ENCODE measurements at regions not wholly inside any gene's neighbourhood (a gene's known extent, or its start where the extent isn't known, plus 50 kb on each side); places are given as distances from the start of the nearest gene placed in this dataset.

- no peaks in the 10 kb centered on the region for H3K9me3 ChIP-seq (replicated peaks in 1 of 2; ENCODE audit: control insufficient read depth in 2 of 2, insufficient read depth in 1 of 2, low read depth in 1 of 2, low read length in 2 of 2)
- WGBS, 2 donors (ENCODE audit: extremely low coverage in 2 of 2, insufficient read length in 2 of 2, insufficient replicate concordance in 1 of 2): no CpG with 5 or more reads among the region's 3 CpGs
- H4K8ac ChIP-seq (ENCODE audit: low read depth, low read length): no peak overlapping the region
- H2BK120ac ChIP-seq (ENCODE audit: low read depth, low read length): no peak overlapping the region
- no peak for DNase-seq (ENCODE audit: low spot score)
- no peaks in the 10 kb centered on the region for H3K4me1 ChIP-seq (ENCODE audit: control insufficient read depth in 2 of 2, insufficient read depth in 1 of 2, low read depth in 1 of 2, low read length in 2 of 2)
- peak overlapping the region; percentile 9 for H2AFZ ChIP-seq (ENCODE audit: low read length)
- peak overlapping the region; percentile 42 for H3K14ac ChIP-seq (ENCODE audit: low read length)
- H2BK5ac ChIP-seq (ENCODE audit: low read length): no peak overlapping the region
- H3K4ac ChIP-seq (ENCODE audit: low read length): no peak overlapping the region
- no peak overlapping the region for H3K9ac ChIP-seq (ENCODE audit: low read depth, low read length, poor library complexity)
- no peaks in the 10 kb centered on the region for H3K36me3 ChIP-seq (replicated peaks in 1 of 2; ENCODE audit: control insufficient read depth in 2 of 2, insufficient read depth in 2 of 2, low read length in 2 of 2)
- H3K79me1 ChIP-seq (ENCODE audit: low read depth, low read length): peaks cover 2% of the 10 kb centered on the region
- H3K4me2 ChIP-seq (ENCODE audit: insufficient read depth, low read length, poor library complexity, severe bottlenecking): no peak overlapping the region
- no peak overlapping the region for H2BK15ac ChIP-seq (ENCODE audit: low read length)
- H4K91ac ChIP-seq (ENCODE audit: low read depth, low read length, poor library complexity): no peak overlapping the region
- H3K27me3 ChIP-seq (ENCODE audit: control insufficient read depth in 3 of 3, insufficient read depth in 3 of 3, low read depth in 1 of 3, low read length in 3 of 3): no peaks in the 10 kb centered on the region
- no peak overlapping the region for H3K27ac ChIP-seq (replicated peaks; ENCODE audit: low read length)
- H2AK5ac ChIP-seq (ENCODE audit: low read depth, low read length): no peak overlapping the region
- H3K23ac ChIP-seq (ENCODE audit: low read depth, low read length, poor library complexity): no peak overlapping the region
- H2BK12ac ChIP-seq (ENCODE audit: low read length): no peak overlapping the region
- H3K18ac ChIP-seq (ENCODE audit: low read length): no peak overlapping the region
- no peak overlapping the region for H3K4me3 ChIP-seq (ENCODE audit: low read length in 2 of 2)
Observed at GRCh38 chr18:65523461-65523860, 227.4 kb upstream of the CDH7 start.

- H2BK12ac ChIP-seq (ENCODE audit: low read length): no peak overlapping the region
- no peak overlapping the region for H2BK15ac ChIP-seq (ENCODE audit: low read length)
- H3K9me3 ChIP-seq (replicated peaks in 1 of 2; ENCODE audit: control insufficient read depth in 2 of 2, insufficient read depth in 1 of 2, low read depth in 1 of 2, low read length in 2 of 2): no peaks in the 10 kb centered on the region
- H3K27ac ChIP-seq (replicated peaks; ENCODE audit: low read length): no peak overlapping the region
- H3K23ac ChIP-seq (ENCODE audit: low read depth, low read length, poor library complexity): no peak overlapping the region
- H3K9ac ChIP-seq (ENCODE audit: low read depth, low read length, poor library complexity): no peak overlapping the region
- no peak overlapping the region for H4K91ac ChIP-seq (ENCODE audit: low read depth, low read length, poor library complexity)
- no peak overlapping the region for H2AK5ac ChIP-seq (ENCODE audit: low read depth, low read length)
- peaks cover 2% of the 10 kb centered on the region for H3K79me1 ChIP-seq (ENCODE audit: low read depth, low read length)
- no peaks in the 10 kb centered on the region for H3K36me3 ChIP-seq (replicated peaks in 1 of 2; ENCODE audit: control insufficient read depth in 2 of 2, insufficient read depth in 2 of 2, low read length in 2 of 2)
- H3K4me1 ChIP-seq (ENCODE audit: control insufficient read depth in 2 of 2, insufficient read depth in 1 of 2, low read depth in 1 of 2, low read length in 2 of 2): no peaks in the 10 kb centered on the region
- peak overlapping the region; percentile 56 for H3K14ac ChIP-seq (ENCODE audit: low read length)
- peak overlapping the region; percentile 9 for H2AFZ ChIP-seq (ENCODE audit: low read length)
- peak overlapping the region; percentile 50 for H4K8ac ChIP-seq (ENCODE audit: low read depth, low read length)
- no CpG with 5 or more reads among the region's 4 CpGs for WGBS, 2 donors (ENCODE audit: extremely low coverage in 2 of 2, insufficient read length in 2 of 2, insufficient replicate concordance in 1 of 2)
- H3K4me2 ChIP-seq (ENCODE audit: insufficient read depth, low read length, poor library complexity, severe bottlenecking): no peak overlapping the region
- no peaks in the 10 kb centered on the region for H3K27me3 ChIP-seq (ENCODE audit: control insufficient read depth in 3 of 3, insufficient read depth in 3 of 3, low read depth in 1 of 3, low read length in 3 of 3)
- no peak overlapping the region for H3K4ac ChIP-seq (ENCODE audit: low read length)
- DNase-seq (ENCODE audit: low spot score): no peak
- no peak overlapping the region for H3K4me3 ChIP-seq (ENCODE audit: low read length in 2 of 2)
- H2BK120ac ChIP-seq (ENCODE audit: low read depth, low read length): no peak overlapping the region
- no peak overlapping the region for H3K18ac ChIP-seq (ENCODE audit: low read length)
- no peak overlapping the region for H2BK5ac ChIP-seq (ENCODE audit: low read length)
Observed at GRCh38 chr18:65522907-65523306, 227.9 kb upstream of the CDH7 start.

DNA sequence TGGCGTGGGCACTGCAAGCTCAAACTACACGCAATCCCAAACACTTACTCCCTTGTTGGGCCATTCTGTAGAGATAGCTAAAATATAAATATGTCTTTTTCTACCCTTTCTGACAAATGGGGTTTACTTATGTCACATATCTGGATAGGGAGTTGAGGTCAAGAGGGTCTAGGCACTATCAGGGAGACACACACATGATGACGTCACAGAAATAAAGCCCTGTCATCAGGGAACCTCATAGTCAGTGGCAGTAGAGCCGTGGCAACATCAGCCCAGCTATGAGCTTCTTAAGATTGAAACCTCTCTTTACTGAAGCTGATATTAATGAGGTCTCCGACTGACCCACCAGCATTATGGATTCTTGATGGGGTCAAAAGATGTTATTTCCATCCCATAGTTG, 234.6 kb upstream of the CDH7 start:
- Histone ChIP-seq H3K23ac (ENCODE audit: low read depth, low read length, poor library complexity) (no peak overlapping the region), H4K91ac (ENCODE audit: low read depth, low read length, poor library complexity) (no peak overlapping the region), H3K4me2 (ENCODE audit: insufficient read depth, low read length, poor library complexity, severe bottlenecking) (no peak overlapping the region)

GRCh38 chr18:65498605-65499004, 252.2 kb upstream of the CDH7 start:
- no peak overlapping the region for H3K23ac ChIP-seq (ENCODE audit: low read depth, low read length, poor library complexity)
- H3K27me3 ChIP-seq (ENCODE audit: control insufficient read depth in 3 of 3, insufficient read depth in 3 of 3, low read depth in 1 of 3, low read length in 3 of 3): no peaks in the 10 kb centered on the region
- DNase-seq (ENCODE audit: low spot score): no peak
- H2BK12ac ChIP-seq (ENCODE audit: low read length): no peak overlapping the region
- no peak overlapping the region for H3K9ac ChIP-seq (ENCODE audit: low read depth, low read length, poor library complexity)
- H3K27ac ChIP-seq (replicated peaks; ENCODE audit: low read length): no peak overlapping the region
- no peaks in the 10 kb centered on the region for H3K36me3 ChIP-seq (replicated peaks in 1 of 2; ENCODE audit: control insufficient read depth in 2 of 2, insufficient read depth in 2 of 2, low read length in 2 of 2)
- H4K91ac ChIP-seq (ENCODE audit: low read depth, low read length, poor library complexity): no peak overlapping the region
- no peak overlapping the region for H3K4me2 ChIP-seq (ENCODE audit: insufficient read depth, low read length, poor library complexity, severe bottlenecking)
- no peaks in the 10 kb centered on the region for H3K79me1 ChIP-seq (ENCODE audit: low read depth, low read length)
- H3K14ac ChIP-seq (ENCODE audit: low read length): no peak overlapping the region
- no peak overlapping the region for H3K4ac ChIP-seq (ENCODE audit: low read length)
- no peak overlapping the region for H2AK5ac ChIP-seq (ENCODE audit: low read depth, low read length)
- no peak overlapping the region for H3K18ac ChIP-seq (ENCODE audit: low read length)
- peak overlapping the region; percentile 52 for H2AFZ ChIP-seq (ENCODE audit: low read length)
- H2BK15ac ChIP-seq (ENCODE audit: low read length): no peak overlapping the region
- H3K4me1 ChIP-seq (ENCODE audit: control insufficient read depth in 2 of 2, insufficient read depth in 1 of 2, low read depth in 1 of 2, low read length in 2 of 2): no peaks in the 10 kb centered on the region
- H3K4me3 ChIP-seq (ENCODE audit: low read length in 2 of 2): no peak overlapping the region
- H4K8ac ChIP-seq (ENCODE audit: low read depth, low read length): no peak overlapping the region
- no peaks in the 10 kb centered on the region for H3K9me3 ChIP-seq (replicated peaks in 1 of 2; ENCODE audit: control insufficient read depth in 2 of 2, insufficient read depth in 1 of 2, low read depth in 1 of 2, low read length in 2 of 2)
- no peak overlapping the region for H2BK5ac ChIP-seq (ENCODE audit: low read length)
- no peak overlapping the region for H2BK120ac ChIP-seq (ENCODE audit: low read depth, low read length)

More for the DNA sequence above, 234.6 kb upstream of the CDH7 start:
- Histone ChIP-seq H3K27ac (replicated peaks; ENCODE audit: low read length) (no peak overlapping the region), H3K18ac (ENCODE audit: low read length) (no peak overlapping the region), H2BK15ac (ENCODE audit: low read length) (no peak overlapping the region), H3K14ac (ENCODE audit: low read length) (no peak overlapping the region), H3K4me1 (ENCODE audit: control insufficient read depth in 2 of 2, insufficient read depth in 1 of 2, low read depth in 1 of 2, low read length in 2 of 2) (no peaks in the 10 kb centered on the region), H2AFZ (ENCODE audit: low read length) (no peak overlapping the region), H3K36me3 (replicated peaks in 1 of 2; ENCODE audit: control insufficient read depth in 2 of 2, insufficient read depth in 2 of 2, low read length in 2 of 2) (no peaks in the 10 kb centered on the region), H3K79me1 (ENCODE audit: low read depth, low read length) (no peaks in the 10 kb centered on the region), H2BK5ac (ENCODE audit: low read length) (no peak overlapping the region), H3K4ac (ENCODE audit: low read length) (no peak overlapping the region), H3K4me3 (ENCODE audit: low read length in 2 of 2) (no peak overlapping the region), H3K9ac (ENCODE audit: low read depth, low read length, poor library complexity) (no peak overlapping the region), H2BK12ac (ENCODE audit: low read length) (no peak overlapping the region), H2BK120ac (ENCODE audit: low read depth, low read length) (no peak overlapping the region), H3K27me3 (ENCODE audit: control insufficient read depth in 3 of 3, insufficient read depth in 3 of 3, low read depth in 1 of 3, low read length in 3 of 3) (no peaks in the 10 kb centered on the region), H3K9me3 (replicated peaks in 1 of 2; ENCODE audit: control insufficient read depth in 2 of 2, insufficient read depth in 1 of 2, low read depth in 1 of 2, low read length in 2 of 2) (no peaks in the 10 kb centered on the region), H4K8ac (ENCODE audit: low read depth, low read length) (no peak overlapping the region), H2AK5ac (ENCODE audit: low read depth, low read length) (no peak overlapping the region)
- no peak for DNase-seq (ENCODE audit: low spot score)
- no CpG with 5 or more reads among the region's 5 CpGs for WGBS, 2 donors (ENCODE audit: extremely low coverage in 2 of 2, insufficient read length in 2 of 2, insufficient replicate concordance in 1 of 2)
